IMR-90 (cell line): ENCODE measurements at regions not wholly inside any gene's neighbourhood (a gene's known extent, or its start where the extent isn't known, plus 50 kb on each side); places are given as distances from the start of the nearest gene placed in this dataset.

Experiments used
- ATAC-seq: fragments of 200-7000 bp; cut with Tn5 transposase; 2 replicates; pipeline ENCODE4 v1.9.1; 2020; ENCODE audit warnings: low read depth, mild to moderate bottlenecking, moderate library complexity
- BruUV-seq: library from RNA; stranded (reverse); fragments of 400-500 nt; replicated peaks from 2 replicates; lab custom pipeline; 2021; lab: Mats Ljungman, UMichigan
- CTCF ChIA-PET: fragments of 300-600 bp; formaldehyde crosslinking; extraction: SDS; loops from one replicate; lab custom pipeline; 2021; ENCODE audit warnings: antibody characterized with exemption; lab: Yijun Ruan, JAX
- POLR2A ChIA-PET: fragments of 300-600 bp; sonication (Branson Sonifier 250); formaldehyde crosslinking; loops from one replicate; lab custom pipeline; 2022; ENCODE audit warnings: antibody characterized with exemption; ENCODE audit not compliant: unreplicated experiment; lab: Charles Lee
- DNase-seq: peaks from one replicate; pipeline ENCODE4 v3.0.0; 2013
- H2AFZ ChIP-seq: replicated peaks from 2 replicates; pipeline ENCODE3; 2013; ENCODE audit warnings: low read length, mild to moderate bottlenecking; ENCODE audit not compliant: poor library complexity
- H2AK5ac ChIP-seq: 2 replicates; pipeline ENCODE4 v1.6.1; 2013; ENCODE audit warnings: low read depth, low read length, inconsistent platforms
- H2AK9ac ChIP-seq: replicated peaks from 2 replicates; pipeline ENCODE3; 2013; ENCODE audit warnings: mild to moderate bottlenecking, low read depth, low read length, moderate library complexity; ENCODE audit not compliant: poor library complexity
- H2BK120ac ChIP-seq: 2 replicates; pipeline ENCODE4 v1.6.1; 2013; ENCODE audit warnings: low read depth, low read length, inconsistent platforms
- H2BK15ac ChIP-seq: 3 replicates; pipeline ENCODE4 v1.6.1; 2013; ENCODE audit warnings: low read depth, low read length, inconsistent platforms
- H2BK20ac ChIP-seq: 2 replicates; pipeline ENCODE4 v1.6.1; 2013; ENCODE audit warnings: low read depth, mild to moderate bottlenecking, inconsistent platforms, low read length, moderate library complexity
- H2BK5ac ChIP-seq: 2 replicates; pipeline ENCODE4 v1.6.1; 2013; ENCODE audit warnings: mild to moderate bottlenecking, low read depth, low read length, inconsistent platforms; ENCODE audit not compliant: poor library complexity, severe bottlenecking
- H3K14ac ChIP-seq: replicated peaks from 2 replicates; pipeline ENCODE4 v1.6.1; 2013; ENCODE audit warnings: low read depth, low read length, inconsistent platforms
- H3K18ac ChIP-seq: 2 replicates; pipeline ENCODE4 v1.6.1; 2013; ENCODE audit warnings: low read depth, low read length, control low read depth
- H3K23ac ChIP-seq: 2 replicates; pipeline ENCODE4 v1.6.1; 2013; ENCODE audit warnings: low read depth, low read length, inconsistent platforms
- H3K27ac ChIP-seq: 2 replicates; pipeline ENCODE4 v1.5.1; 2013; ENCODE audit warnings: mild to moderate bottlenecking, control low read depth, low read length; ENCODE audit not compliant: insufficient read depth
- H3K27me3 ChIP-seq: 2 replicates; pipeline ENCODE4 v1.6.1; 2013; ENCODE audit warnings: low read length; ENCODE audit not compliant: control insufficient read depth, insufficient read depth
- H3K36me3 ChIP-seq: 2 replicates; pipeline ENCODE4 v1.6.1; 2013; ENCODE audit warnings: low read length, mixed read lengths; ENCODE audit not compliant: control insufficient read depth, insufficient read depth
- H3K4ac ChIP-seq: 2 replicates; pipeline ENCODE4 v1.6.1; 2013; ENCODE audit warnings: low read depth, low read length, inconsistent platforms
- H3K4me1 ChIP-seq: 2 replicates; pipeline ENCODE4 v1.6.1; 2013; ENCODE audit warnings: low read length, mixed read lengths; ENCODE audit not compliant: control insufficient read depth, insufficient read depth
- H3K4me2 ChIP-seq: 2 replicates; pipeline ENCODE4 v1.6.1; 2013; ENCODE audit warnings: low read depth, mild to moderate bottlenecking, control low read depth, low read length, moderate library complexity
- H3K4me3 ChIP-seq: 2 replicates; pipeline ENCODE4 v1.5.1; 2013; ENCODE audit warnings: low read depth, mild to moderate bottlenecking, control low read depth, low read length, moderate library complexity; ENCODE audit not compliant: insufficient read depth
- H3K56ac ChIP-seq: 2 replicates; pipeline ENCODE4 v1.6.1; 2013; ENCODE audit warnings: low read length, inconsistent platforms; ENCODE audit not compliant: insufficient read depth; ENCODE audit errors: extremely low read depth
- H3K79me1 ChIP-seq, 2 experiments: 2 replicates each; pipeline ENCODE4 v1.6.1; 2013; ENCODE audit warnings: low read length in 2 of 2, inconsistent platforms in 1 of 2, low read depth in 1 of 2
- H3K9ac ChIP-seq: 2 replicates; pipeline ENCODE4 v1.6.1; 2013; ENCODE audit warnings: low read depth, low read length, control low read depth
- H3K9me1 ChIP-seq: 2 replicates; pipeline ENCODE4 v1.6.1; 2013; ENCODE audit warnings: low read length, inconsistent platforms; ENCODE audit not compliant: insufficient read depth
- H3K9me3 ChIP-seq: 2 replicates; pipeline ENCODE4 v1.6.1; 2013; ENCODE audit warnings: low read length; ENCODE audit not compliant: control insufficient read depth, insufficient read depth
- H4K20me1 ChIP-seq: 2 replicates; pipeline ENCODE4 v1.6.1; 2013; ENCODE audit warnings: low read length, inconsistent platforms; ENCODE audit not compliant: insufficient read depth
- H4K5ac ChIP-seq: 2 replicates; pipeline ENCODE4 v1.6.1; 2013; ENCODE audit warnings: mild to moderate bottlenecking, low read depth, low read length, control low read depth
- H4K8ac ChIP-seq, 2 experiments: 2 replicates each; pipeline ENCODE4 v1.6.1; 2013; ENCODE audit warnings: low read depth in 2 of 2, low read length in 2 of 2, control low read depth in 1 of 2, inconsistent platforms in 1 of 2
- H4K91ac ChIP-seq: 2 replicates; pipeline ENCODE4 v1.6.1; 2013; ENCODE audit warnings: low read depth, low read length, inconsistent platforms; ENCODE audit not compliant: insufficient read depth
- BHLHE40 ChIP-seq: fragments of 150-350 bp; IDR thresholded peaks from 2 replicates; pipeline ENCODE4 v1.6.1; 2016; ENCODE audit warnings: mild to moderate bottlenecking, low read depth, low read length
- CEBPB ChIP-seq: IDR thresholded peaks from 2 replicates; pipeline ENCODE4 v1.6.1; 2012; ENCODE audit warnings: low read depth, low read length, improper control_type of control experiment
- CHD1 ChIP-seq: IDR thresholded peaks from 2 replicates; pipeline ENCODE4 v1.6.1; 2012; ENCODE audit warnings: low read depth, low read length, improper control_type of control experiment
- FOS ChIP-seq: fragments of 150-350 bp; IDR thresholded peaks from 2 replicates; pipeline ENCODE4 v1.6.1; 2016; ENCODE audit warnings: low read depth, low read length
- MAFK ChIP-seq: IDR thresholded peaks from 2 replicates; pipeline ENCODE4 v1.6.1; 2012; ENCODE audit warnings: low read depth, low read length, improper control_type of control experiment
- MAZ ChIP-seq: IDR thresholded peaks from 2 replicates; pipeline ENCODE4 v1.6.1; 2012; ENCODE audit warnings: low read depth, mild to moderate bottlenecking, low read length, improper control_type of control experiment, moderate library complexity, borderline replicate concordance
- MXI1 ChIP-seq: IDR thresholded peaks from 2 replicates; pipeline ENCODE4 v1.6.1; 2012; ENCODE audit warnings: low read depth, mild to moderate bottlenecking, low read length, moderate library complexity, borderline replicate concordance
- NFE2L2 ChIP-seq: fragments of 150-350 bp; IDR thresholded peaks from 2 replicates; pipeline ENCODE4 v1.6.1; 2016; ENCODE audit warnings: low read depth, mild to moderate bottlenecking, low read length
- POLR2A ChIP-seq: IDR thresholded peaks from 2 replicates; pipeline ENCODE4 v1.6.1; 2012; ENCODE audit warnings: mild to moderate bottlenecking, low read depth, low read length
- RFX5 ChIP-seq: IDR thresholded peaks from 2 replicates; pipeline ENCODE4 v1.8.0; 2012; ENCODE audit warnings: low read depth, mild to moderate bottlenecking, low read length, moderate library complexity
- SMC3 ChIP-seq: fragments of 150-350 bp; IDR thresholded peaks from 2 replicates; pipeline ENCODE4 v1.6.1; 2016; ENCODE audit warnings: low read depth, mild to moderate bottlenecking, antibody characterized with exemption, low read length, moderate library complexity
- WGBS, 2 experiments: methylation state at CpG; one replicate each; pipeline versions ENCODE4 v1.1.5 to v1.1.7; 2013; ENCODE audit warnings: missing lambda C conversion rate in 2 of 2; ENCODE audit not compliant: insufficient read length in 1 of 2; ENCODE audit errors: extremely low coverage in 2 of 2; 5-methylcytosine and 5-hydroxymethylcytosine counted together
- dilution Hi-C: fragments of 300-500 bp; cut with HindIII; formaldehyde crosslinking; loops from one replicate; pipeline ENCODE4 v1.14.3; 2018; ENCODE audit warnings: low sequenced_read_pairs; ENCODE audit not compliant: unreplicated experiment
- in situ Hi-C: fragments of 300-500 bp; cut with MboI; formaldehyde crosslinking; loops from 3 replicates; pipeline ENCODE4 v1.14.3; 2019; ENCODE audit warnings: low sequenced_read_pairs, inconsistent platforms, mixed read lengths
- intact Hi-C: fragments of 100-400 bp; cut with micrococcal nuclease; formaldehyde crosslinking; loops from 2 replicates; pipeline ENCODE4 v1.10.0; 2022
- TF ChIP-seq, protein P1 (sequence below): fragments of 150-350 bp; IDR thresholded peaks from 2 replicates; pipeline ENCODE4 v1.6.1; 2016; ENCODE audit warnings: low read depth, mild to moderate bottlenecking, low read length, moderate library complexity, borderline replicate concordance
- TF ChIP-seq, protein P2 (sequence below): conservative IDR thresholded peaks from 2 replicates; pipeline ENCODE4 v1.5.1; 2012; ENCODE audit warnings: mild to moderate bottlenecking, low read depth, low read length, improper control_type of control experiment
- TF ChIP-seq, protein P3 (sequence below): fragments of 150-350 bp; IDR thresholded peaks from 2 replicates; pipeline ENCODE4 v1.6.1; 2017; ENCODE audit warnings: mild to moderate bottlenecking, antibody characterized with exemption, low read length, low read depth

DNA sequence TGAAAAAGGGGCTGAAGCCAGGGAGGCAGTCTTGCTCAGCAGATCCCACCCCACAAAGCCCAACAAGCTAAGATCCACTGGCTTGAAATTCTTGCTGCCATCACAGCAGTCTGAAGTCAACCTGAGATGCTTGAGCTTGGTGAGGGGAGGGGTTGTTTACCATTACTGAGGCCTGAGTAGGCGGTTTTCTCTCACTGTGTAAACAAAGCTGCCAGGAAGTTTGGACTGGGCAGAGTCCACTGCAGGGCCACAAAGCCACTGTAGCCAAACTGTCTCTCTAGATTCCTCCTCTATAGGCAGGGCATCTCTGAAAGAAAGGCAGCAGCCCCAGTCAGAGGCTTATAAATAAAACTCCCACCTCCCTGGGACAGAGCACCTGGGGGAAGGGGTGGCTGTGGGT, 746.1 kb upstream of the LRRC4C start:
- H3K4me2 ChIP-seq = no peak overlapping the region
- dilution Hi-C loops = no loop called here
- H3K4me3 ChIP-seq = no peak overlapping the region
- no peaks in the 10 kb centered on the region for H3K4me1 ChIP-seq
- no peak overlapping the region for H4K91ac ChIP-seq
- peaks cover 3% of the 10 kb centered on the region for H3K9me3 ChIP-seq
- no peak overlapping the region for H2BK15ac ChIP-seq
- H4K20me1 ChIP-seq = no peaks in the 10 kb centered on the region
- no TSS peak for BruUV-seq
- ATAC-seq = no peak
- H3K4ac ChIP-seq = no peak overlapping the region
- WGBS, 2 experiments = no CpG with 5 or more reads among the region's 1 CpG
- H3K9me1 ChIP-seq = no peaks in the 10 kb centered on the region
- in situ Hi-C loops = no loop called here
- no peak overlapping the region for H2AFZ ChIP-seq
- no peak overlapping the region for H3K14ac ChIP-seq
- TF ChIP-seq MXI1 (no peak), NFE2L2 (no peak), RFX5 (no peak), CEBPB (no peak), FOS (no peak), SMC3 (no peak), MAFK (no peak), POLR2A (no peak), CHD1 (no peak), MAZ (no peak), BHLHE40 (no peak)
- TF ChIP-seq, protein P1, sequence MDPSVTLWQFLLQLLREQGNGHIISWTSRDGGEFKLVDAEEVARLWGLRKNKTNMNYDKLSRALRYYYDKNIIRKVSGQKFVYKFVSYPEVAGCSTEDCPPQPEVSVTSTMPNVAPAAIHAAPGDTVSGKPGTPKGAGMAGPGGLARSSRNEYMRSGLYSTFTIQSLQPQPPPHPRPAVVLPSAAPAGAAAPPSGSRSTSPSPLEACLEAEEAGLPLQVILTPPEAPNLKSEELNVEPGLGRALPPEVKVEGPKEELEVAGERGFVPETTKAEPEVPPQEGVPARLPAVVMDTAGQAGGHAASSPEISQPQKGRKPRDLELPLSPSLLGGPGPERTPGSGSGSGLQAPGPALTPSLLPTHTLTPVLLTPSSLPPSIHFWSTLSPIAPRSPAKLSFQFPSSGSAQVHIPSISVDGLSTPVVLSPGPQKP = no peak
- TF ChIP-seq, protein P2, sequence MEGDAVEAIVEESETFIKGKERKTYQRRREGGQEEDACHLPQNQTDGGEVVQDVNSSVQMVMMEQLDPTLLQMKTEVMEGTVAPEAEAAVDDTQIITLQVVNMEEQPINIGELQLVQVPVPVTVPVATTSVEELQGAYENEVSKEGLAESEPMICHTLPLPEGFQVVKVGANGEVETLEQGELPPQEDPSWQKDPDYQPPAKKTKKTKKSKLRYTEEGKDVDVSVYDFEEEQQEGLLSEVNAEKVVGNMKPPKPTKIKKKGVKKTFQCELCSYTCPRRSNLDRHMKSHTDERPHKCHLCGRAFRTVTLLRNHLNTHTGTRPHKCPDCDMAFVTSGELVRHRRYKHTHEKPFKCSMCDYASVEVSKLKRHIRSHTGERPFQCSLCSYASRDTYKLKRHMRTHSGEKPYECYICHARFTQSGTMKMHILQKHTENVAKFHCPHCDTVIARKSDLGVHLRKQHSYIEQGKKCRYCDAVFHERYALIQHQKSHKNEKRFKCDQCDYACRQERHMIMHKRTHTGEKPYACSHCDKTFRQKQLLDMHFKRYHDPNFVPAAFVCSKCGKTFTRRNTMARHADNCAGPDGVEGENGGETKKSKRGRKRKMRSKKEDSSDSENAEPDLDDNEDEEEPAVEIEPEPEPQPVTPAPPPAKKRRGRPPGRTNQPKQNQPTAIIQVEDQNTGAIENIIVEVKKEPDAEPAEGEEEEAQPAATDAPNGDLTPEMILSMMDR = no peak
- TF ChIP-seq, protein P3, sequence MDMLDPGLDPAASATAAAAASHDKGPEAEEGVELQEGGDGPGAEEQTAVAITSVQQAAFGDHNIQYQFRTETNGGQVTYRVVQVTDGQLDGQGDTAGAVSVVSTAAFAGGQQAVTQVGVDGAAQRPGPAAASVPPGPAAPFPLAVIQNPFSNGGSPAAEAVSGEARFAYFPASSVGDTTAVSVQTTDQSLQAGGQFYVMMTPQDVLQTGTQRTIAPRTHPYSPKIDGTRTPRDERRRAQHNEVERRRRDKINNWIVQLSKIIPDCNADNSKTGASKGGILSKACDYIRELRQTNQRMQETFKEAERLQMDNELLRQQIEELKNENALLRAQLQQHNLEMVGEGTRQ = no peak
- no peak overlapping the region for H3K23ac ChIP-seq
- no peak overlapping the region for H3K27ac ChIP-seq
- no peak overlapping the region for H2BK120ac ChIP-seq
- H2AK5ac ChIP-seq = no peak overlapping the region
- no peaks in the 10 kb centered on the region for H3K79me1 ChIP-seq
- POLR2A ChIA-PET = no interaction called here
- H2BK20ac ChIP-seq = no peak overlapping the region
- H3K27me3 ChIP-seq = no peaks in the 10 kb centered on the region
- H2BK5ac ChIP-seq = no peak overlapping the region
- H3K56ac ChIP-seq = no peak overlapping the region
- H4K8ac ChIP-seq = no peak overlapping the region
- H2AK9ac ChIP-seq = no peak overlapping the region
- no peak overlapping the region for H4K5ac ChIP-seq
- H3K18ac ChIP-seq = no peak overlapping the region
- no peaks in the 10 kb centered on the region for H3K36me3 ChIP-seq
- DNase-seq = no peak
- no peak overlapping the region for H3K9ac ChIP-seq
- intact Hi-C loops = no loop called here
- CTCF ChIA-PET = no interaction called here
